ELF-1 (cell line): ENCODE measurements at regions not wholly inside any gene's neighbourhood (a gene's known extent, or its start where the extent isn't known, plus 50 kb on each side); places are given as distances from the start of the nearest gene placed in this dataset.

Experiments
- DNase-seq: peaks from one replicate; pipeline ENCODE4 v3.0.0-alpha.2; 2016; ENCODE audit warnings: low read depth, low spot score

GRCh38 chr11:104529906-104530305 is 366.0 kb upstream of the PDGFD start:
- DNase-seq: no peak

GRCh38 chr11:104529213-104529612 is 365.3 kb upstream of the PDGFD start:
- no peak for DNase-seq

DNA sequence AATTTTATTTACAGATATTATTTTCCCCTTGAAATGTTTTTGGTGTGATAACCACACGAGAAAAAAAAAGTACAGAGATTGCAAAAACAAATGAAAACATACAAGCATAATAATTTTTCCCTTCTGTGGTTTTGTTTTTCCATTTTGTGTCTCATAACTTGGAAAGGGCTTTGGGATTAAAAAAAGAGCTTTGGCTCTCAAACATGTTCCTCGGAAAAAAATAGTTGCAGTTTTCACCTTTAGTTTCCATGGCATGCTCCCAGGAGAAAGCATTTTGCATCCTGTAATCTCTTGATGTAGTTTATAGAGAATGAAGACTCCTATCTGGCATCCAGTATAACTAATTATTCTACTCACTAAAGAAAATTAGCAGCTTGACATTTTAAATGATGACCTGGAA is 362.1 kb upstream of the PDGFD start:
- no peak for DNase-seq

GRCh38 chr11:104525416-104525815 is 361.5 kb upstream of the PDGFD start:
- DNase-seq: no peak

- no peak for DNase-seq
Observed at GRCh38 chr11:104524254-104524653, 360.3 kb upstream of the PDGFD start.

GRCh38 chr11:104523611-104524010 is 359.7 kb upstream of the PDGFD start:
- no peak for DNase-seq

DNA sequence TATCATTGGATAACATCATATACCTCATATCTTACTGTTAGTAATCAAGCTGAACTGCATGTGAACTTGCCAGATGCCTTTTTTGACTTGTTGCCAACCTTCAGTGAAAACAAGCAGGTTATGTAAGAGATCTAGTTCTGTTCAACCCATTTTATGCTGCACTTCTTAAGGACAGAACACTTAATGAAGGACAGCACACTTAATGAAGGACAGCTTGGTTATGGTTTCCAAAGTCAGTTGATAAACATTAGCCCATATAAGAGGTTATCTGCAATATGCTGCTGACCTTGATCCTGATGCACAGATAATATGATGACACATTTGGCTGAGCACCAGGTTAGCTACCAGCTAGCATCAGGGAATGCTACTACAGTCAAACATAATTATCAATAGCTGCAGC is 358.7 kb upstream of the PDGFD start:
- no peak for DNase-seq

- no peak for DNase-seq
Observed at GRCh38 chr11:104522123-104522522, 358.2 kb upstream of the PDGFD start.

- no peak for DNase-seq
Observed at GRCh38 chr11:104510169-104510568, 346.2 kb upstream of the PDGFD start.

GRCh38 chr11:104490182-104490581 is 326.2 kb upstream of the PDGFD start:
- DNase-seq: no peak

GRCh38 chr11:104488561-104488960 is 324.6 kb upstream of the PDGFD start:
- DNase-seq: no peak

- no peak for DNase-seq
Observed at GRCh38 chr11:104487046-104487806, 323.3 kb upstream of the PDGFD start.

- DNase-seq: no peak
Observed at GRCh38 chr11:104484804-104485554, 321.0 kb upstream of the PDGFD start.

DNA sequence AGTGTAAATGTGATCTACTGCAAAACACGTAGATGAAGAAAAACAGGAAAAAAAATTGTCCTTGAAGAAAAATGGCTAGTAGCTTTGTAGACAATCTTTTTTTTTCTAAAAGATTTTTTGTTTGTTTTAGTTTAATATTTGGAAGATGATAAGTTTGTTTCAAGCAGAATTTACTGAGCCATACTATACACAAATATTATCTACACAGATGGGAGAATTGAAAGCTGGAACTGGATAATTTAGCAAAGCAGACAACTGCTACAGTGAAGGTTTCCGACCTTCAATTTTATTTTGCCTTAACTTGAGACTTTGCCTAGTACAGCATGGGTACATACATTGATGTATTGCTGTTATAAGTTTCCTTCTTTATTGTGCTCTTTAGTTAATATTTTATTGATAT is 313.0 kb upstream of the PDGFD start:
- DNase-seq: no peak

DNA sequence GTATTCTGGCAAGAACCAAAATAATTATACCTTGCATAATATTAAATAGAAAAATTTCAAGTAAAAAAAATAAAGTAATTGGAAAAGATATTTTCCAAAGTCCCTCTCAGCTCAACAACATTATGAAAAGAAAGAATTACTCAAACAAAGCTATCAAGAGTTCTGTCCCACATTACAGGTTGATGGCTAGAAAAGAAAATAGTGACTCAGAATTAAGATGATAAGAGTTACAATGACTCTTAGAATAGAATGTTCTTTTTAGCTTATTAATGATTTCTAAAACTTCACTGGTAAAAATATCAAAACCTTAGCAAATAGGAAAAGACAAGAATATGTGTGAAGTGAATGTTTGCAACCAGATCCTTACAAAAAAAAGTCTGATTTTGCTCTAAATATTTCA is 312.5 kb upstream of the PDGFD start:
- DNase-seq: no peak

DNA sequence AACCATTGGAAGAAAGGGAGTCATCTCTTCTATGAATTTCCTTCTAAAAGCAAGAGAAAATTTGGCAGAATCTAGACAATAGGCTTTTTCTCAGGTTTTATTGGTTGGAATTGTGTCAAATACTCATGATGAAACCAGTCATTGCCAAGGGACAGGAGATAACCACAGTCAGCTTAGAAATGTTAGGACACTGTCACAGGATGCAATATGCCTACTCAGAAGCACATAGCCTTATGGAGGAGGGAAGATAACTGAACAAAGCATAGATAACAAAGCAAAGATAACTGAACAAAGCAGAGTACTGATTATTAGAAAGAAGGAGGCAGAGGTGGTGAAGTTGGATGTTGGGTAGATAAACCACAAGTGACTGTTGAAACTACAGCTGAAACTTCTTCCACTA is 303.5 kb upstream of the PDGFD start:
- no peak for DNase-seq

DNA sequence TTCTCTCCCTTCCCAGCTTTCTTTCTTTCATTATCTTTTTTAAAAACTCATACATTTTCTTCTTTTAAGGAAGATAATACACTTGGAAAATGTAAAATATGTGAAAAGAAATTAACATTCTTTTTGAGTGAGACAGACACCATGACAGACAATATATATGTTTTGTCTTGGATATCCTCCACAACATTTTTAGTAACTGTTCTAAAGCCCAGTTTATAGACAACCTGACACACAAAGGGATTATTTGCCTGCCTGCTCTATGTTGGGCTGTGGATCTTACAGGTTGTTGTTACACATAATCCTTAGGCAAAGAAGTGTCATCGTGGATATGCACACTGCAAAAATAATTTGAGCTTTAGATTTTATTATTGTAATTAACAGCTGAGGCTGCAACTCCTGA is 301.4 kb upstream of the PDGFD start:
- no peak for DNase-seq

- no peak for DNase-seq
Observed at GRCh38 chr11:104464691-104465090, 300.7 kb upstream of the PDGFD start.

DNA sequence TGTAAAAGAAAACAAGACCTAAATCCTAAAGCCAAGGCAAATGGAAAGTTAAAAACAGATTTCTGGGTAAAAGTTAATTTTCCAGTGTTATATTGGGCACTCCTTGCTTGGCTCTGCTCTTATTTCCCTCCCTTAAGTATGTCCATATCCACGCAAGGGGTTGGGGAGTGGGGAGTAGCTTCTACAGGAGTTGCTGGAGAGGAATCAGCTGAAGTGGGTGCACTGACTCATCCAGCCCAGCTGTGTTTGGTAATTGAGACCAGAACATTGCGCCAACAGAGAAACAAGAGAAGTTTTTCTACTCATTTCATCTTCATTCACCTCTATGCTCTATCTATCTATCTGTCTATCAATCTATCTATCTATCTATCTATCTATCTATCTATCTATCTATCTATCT is 298.4 kb upstream of the PDGFD start:
- DNase-seq: no peak

GRCh38 chr11:104451197-104451893 is 287.4 kb upstream of the PDGFD start:
- DNase-seq: no peak

- no peak for DNase-seq
Observed at GRCh38 chr11:104443387-104443786, 279.4 kb upstream of the PDGFD start.

DNA sequence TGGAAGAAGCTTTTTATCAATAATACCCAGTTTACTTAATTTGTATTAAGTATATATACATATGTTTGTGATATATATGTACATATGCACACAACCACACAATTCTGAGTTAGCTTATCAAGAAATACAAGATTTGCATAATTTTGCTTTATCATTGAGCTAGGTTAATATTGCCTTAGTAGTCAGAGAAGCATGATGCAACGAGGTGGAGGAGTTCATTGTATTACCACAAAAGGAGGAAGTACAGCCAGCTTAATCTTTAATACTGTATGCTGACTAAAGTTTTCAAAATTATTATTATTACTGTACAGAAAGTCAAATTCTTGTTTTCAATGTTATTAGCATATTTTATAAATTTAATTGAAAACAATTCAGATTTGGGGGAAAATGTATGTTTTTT is 278.4 kb upstream of the PDGFD start:
- no peak for DNase-seq

- DNase-seq: no peak
Observed at GRCh38 chr11:104435494-104435893, 271.5 kb upstream of the PDGFD start.
